GM19395 (cell line): ENCODE measurements at regions not wholly inside any gene's neighbourhood (a gene's known extent, or its start where the extent isn't known, plus 50 kb on each side); places are given as distances from the start of the nearest gene placed in this dataset.
"Not testable (repeated sequence)": the region's sequence is repeated elsewhere in the genome, so short reads cannot be mapped to it uniquely, and the experiment has no call there.

ENCODE experiments used
- ATAC-seq: cut with Tn5 transposase; IDR thresholded peaks from one replicate; pipeline ENCODE4 v1.9.1; 2021; ENCODE audit warnings: mild to moderate bottlenecking, moderate library complexity; ENCODE audit not compliant: unreplicated experiment

DNA sequence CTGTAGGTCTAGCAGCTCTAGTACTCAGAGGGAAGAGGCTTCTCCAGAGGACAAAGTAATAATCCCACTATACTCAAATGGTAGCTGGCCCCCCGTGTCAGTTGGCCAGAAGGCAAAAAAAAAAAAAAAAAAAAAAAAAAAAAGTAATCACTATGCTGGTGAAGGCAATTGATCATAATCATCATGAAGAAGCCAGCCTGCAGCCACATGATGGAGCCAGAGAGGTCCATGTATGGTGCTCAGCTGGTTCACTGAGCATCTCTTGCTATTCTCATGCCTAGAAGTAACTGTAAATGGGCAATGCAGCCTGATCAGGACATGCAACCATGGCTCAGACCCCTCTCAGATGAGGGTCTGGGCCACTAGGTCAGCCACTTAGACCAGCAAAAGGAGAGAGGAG is 378.8 kb downstream of the MED13L start:
- no peak for ATAC-seq

DNA sequence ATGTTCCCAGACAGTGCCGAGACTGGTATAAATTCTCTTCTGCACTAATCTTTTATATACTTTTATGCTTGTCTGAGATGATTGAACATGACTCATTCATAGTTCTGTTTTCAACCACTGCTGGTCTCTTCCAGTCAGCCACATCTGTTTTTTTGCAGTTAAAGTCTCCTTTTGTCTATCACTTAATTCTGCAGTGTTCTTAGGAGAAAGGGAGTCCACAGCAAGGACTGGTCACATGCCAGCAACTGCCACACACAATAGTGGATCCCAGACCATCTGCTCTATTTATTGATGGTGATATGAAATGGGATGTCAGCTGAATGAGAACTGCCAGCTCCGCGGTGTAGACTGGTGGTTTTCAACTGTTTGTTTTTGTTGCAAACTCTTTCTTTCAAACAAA is 379.8 kb downstream of the MED13L start:
- no peak for ATAC-seq

DNA sequence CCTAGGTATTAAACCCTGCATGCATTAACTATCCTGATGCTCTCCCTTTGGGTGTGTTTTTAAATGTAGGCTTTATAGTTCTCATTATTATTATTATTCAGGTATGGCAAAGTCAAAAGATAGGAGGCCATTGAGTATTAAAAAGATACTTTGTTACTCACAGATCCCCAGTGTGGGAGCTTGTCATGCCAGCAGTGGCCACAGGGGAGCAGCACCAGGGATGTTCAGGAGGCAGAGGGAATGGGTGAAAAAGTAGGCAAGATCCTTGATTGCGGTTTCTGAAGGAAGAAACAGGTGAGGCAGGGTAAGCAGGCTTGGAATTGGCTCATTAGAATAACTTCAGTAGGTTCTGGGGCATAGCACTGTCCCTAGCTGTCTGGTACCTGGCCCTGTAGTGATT is 382.2 kb downstream of the MED13L start:
- ATAC-seq = no peak

DNA sequence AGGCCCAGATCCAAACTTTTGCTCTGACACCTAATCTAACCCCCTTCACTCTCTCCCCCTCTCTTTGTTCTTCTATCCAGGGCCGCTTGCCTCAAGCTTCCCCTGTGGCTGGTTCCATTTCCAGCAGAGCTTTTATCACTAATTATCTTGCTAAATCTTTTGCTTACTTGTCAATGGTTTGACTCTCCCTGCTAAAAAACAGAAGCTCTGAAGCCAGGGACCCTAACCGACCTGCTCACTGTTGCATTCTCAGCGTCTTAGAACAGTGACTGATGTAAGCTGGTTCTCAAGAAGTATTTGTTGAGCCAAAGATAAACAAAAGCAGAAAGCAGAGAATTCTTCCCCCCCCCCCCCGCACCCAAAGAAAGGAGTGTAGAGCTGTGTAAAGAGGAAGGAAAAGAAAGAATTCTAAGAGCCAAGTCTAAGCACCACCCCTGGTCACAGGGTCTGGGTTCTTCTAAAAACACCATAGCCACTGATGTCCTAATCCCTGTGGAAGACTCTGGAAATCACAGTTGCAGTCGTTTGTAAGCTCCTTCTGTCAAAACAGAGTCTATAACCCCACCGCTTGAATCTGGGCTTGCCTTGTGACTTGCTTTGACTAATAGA is 385.8 kb downstream of the MED13L start:
- ATAC-seq = no peak

DNA sequence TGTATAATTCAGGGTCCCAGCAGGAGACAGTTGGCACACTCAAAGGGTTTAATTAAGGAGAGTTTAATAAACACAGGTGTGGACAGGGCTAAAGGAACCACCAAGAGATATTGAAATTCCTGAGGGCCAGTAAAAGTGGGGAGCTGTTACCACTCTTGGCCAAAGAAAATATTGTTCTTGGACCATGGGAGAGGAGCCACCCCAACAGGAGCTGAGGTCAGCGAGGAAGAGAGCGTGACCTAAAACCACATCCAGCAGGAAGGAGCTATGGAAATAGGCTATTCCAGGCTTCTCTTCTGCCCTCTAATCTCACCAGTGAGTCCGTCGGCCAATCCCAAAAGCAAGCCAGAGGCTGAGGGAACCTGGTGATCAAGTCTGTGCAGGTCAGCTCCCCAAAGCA is 390.8 kb downstream of the MED13L start:
- ATAC-seq = no peak

DNA sequence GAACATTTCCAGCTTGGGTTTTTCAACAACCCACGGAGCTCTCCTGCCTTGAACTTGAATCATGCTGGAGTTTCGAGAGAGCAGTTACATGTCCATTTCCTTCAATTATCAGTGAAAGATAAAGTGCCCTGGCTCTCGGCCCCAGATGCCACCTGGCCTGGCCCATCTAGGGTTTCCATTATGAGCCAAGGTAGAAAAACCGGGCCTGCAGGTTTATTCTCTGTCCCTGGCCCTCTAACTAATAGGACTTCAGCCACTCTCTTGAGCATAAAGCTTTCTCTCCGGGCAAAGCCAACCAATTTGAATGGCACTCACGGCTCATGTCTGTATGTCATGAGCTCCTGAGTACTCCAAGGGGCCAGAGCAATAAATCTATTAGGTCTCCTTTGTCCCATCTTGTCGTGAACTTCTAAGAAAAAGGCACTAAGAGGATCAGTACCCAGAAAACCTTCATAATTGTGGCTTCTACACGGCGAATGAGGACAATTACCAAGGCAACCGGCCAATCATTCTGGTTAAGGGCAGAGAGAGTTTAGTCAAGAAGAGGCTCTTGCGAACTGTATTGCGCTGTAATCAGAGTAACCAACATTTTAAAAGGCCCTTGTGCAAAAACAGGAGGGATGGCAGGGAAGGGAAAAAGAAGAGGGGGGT is 392.3 kb downstream of the MED13L start:
- no peak for ATAC-seq

DNA sequence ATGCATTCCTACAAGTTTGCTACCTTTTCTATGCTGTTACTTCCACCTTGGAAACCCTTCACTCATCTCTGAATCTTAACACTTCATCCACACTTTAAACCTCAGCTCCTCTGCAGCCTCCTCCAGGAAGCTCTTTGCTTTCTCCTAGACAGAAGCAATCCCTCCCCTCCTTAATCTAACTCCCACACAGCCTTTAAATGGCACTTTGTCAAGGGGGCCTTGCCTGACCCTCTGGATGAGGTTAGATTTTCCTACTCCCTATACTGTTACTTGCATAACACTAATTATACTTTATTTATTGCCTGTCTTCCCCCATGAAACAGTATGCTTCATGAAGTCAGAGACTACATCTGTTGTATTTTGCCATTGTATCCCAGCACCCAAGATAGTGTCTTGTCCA is 394.6 kb downstream of the MED13L start:
- no peak for ATAC-seq

DNA sequence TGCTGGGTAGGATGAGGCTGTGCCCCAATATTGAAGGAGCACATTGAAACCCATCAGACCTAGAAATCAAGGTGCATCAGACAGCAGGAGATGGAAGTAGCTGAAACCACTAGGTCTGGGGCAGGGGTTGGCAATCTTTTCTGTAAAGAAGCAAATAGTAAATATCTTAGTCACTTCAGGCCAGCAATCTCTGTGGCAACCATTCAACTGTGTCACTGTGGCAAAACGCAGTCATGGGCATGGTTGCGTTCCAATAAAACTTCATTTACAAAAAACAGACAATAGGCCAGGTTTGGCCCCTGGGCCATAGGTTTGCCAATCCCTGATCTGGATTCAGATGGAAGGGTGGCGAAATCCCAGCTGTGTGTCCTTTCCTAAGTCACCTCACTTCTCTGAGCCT is 397.3 kb downstream of the MED13L start:
- no peak for ATAC-seq

DNA sequence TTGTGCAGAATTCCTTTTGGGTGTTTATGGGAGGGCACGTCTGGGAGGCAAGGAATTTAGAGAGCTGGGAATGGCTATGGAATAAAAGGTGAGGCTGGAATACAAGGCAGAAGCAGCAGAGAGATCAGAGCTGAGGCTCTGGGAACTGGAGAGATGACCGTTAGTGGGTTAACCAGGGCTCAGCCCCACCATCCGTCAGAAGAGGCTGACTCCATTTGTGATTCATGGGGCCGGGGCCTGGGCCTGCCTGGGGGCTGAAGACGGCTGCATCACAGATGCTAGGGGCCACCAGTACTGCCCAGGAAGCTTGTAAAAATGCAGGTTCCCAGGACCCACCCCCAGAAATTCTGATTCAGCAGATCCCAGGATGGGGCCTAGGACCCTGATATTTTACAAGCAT is 398.1 kb downstream of the MED13L start:
- ATAC-seq = no peak

DNA sequence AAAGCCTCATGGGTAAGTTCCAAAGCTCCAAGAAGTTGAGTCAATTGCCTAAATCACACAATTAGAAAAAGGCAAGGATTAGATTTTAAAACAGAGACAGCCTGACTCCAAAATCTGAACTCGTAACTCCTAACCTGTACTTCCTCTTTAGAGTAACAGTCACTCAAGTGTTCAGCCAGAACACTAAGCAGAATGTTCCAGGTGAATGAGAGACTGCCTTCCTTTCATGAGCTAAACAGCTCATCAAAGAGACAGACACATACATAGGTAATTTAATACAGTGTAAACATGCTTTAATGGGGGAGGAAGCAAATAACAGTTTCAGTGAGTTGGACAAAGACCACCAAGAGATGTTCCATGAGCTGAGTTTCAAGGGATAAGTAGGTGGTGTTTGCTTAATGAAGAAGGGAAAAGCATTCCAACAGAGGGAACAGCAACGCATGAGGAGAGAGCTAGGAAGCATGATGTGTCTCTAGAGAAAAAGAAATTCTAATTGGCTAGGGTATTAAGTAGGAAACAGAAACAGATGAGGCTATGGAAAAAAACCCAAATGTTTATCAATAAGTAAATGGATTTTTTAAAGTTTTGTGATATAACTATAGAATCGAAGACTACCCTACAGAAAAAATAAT is 403.9 kb downstream of the MED13L start:
- no peak for ATAC-seq

DNA sequence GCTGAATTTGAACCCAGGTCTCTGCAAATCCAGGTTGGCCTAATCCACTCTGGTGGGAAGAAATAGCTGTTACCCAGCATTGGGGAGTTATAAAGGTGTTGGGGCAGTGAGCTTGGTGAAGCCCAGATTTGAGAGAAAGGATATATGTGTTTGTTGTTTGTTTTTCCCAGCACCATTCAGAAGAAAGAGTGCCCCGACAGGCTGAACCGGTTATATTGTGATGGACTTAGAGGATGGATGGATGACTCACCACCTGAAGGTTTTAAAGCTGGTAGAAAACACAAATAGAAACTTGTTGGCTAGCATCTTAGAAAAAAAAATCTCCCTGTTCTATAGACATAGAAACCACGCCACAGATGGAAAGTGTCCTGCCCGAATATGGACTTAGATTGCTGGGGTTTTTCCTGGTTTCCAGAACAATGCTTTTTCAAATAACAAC is 404.6 kb downstream of the MED13L start:
- no peak for ATAC-seq

DNA sequence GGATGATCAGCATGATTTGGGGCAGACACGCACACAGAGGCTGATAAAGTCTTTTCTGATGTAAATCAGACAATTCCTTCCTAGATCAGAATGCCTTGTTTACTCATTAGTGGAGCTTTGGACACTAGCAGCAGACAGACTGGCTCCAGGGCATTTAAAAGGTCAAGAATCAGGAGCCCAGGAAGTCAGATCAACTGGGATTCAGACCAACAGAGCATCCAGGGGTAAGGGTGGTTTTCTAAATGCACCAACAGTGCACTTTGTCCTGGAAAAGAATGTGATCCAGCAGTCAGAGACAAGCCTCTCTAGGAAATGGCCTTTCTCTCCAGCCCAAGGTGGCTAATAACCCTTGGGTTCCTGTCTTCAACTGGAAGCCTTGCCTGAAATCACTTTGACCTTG is 405.3 kb downstream of the MED13L start:
- no peak for ATAC-seq

DNA sequence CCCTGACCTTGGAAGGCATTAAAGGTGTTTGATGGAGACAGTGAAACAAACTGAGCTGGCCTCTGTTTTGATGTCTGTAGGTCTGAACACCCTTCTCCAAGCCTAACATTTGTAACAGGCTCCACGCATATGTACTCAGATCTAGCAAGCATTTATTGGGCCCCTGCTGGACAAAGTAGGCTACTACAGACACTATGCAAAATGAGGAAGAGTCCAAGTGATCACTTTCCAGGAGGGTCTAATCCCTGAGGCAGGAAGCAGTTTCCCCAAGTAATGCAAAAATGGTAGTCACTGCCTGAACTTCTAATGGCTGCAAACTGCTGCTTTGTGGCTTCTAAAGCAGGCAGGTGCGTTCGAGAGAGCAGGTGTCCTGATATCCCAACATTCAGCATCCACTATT is 405.8 kb downstream of the MED13L start:
- no peak for ATAC-seq

DNA sequence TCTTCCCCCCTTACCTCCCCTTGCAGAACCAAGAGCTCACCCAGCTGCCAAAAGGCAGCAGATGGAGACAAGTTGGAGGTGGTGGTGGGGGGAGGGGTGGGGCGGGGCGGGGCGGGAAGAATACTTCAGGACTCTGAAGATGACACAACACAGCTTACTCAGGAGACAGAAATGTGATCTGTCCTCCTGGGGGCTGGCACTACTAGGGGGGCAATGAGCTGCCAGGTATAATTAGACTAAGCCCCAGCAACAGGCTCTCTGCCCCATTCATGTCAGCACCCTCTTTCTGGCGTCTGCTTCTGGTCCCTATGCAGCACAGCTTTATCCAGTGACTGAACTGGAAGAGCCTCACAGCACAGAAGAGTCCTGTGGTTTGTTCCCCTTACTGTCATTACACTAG is 407.0 kb downstream of the MED13L start:
- no peak for ATAC-seq

DNA sequence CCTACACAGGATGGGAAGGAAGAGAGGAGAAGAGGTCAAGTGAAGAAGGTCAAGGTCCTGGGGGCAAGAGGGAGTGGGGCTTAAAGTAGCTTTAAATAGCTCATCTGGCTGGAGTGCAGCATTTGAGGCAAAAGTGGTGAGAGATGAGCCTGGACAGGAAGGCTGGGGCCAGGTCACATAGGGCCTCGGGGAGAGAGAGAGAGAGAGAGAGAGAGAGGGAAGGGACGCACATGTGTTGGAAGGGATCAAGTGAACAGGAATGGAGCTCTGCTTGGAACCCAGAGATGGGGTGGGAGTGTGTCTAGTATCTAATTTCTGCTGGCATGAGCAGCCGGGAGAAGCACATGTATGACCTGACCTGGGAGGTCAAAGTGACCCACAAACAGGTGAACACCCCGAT is 407.5 kb downstream of the MED13L start:
- ATAC-seq = no peak

DNA sequence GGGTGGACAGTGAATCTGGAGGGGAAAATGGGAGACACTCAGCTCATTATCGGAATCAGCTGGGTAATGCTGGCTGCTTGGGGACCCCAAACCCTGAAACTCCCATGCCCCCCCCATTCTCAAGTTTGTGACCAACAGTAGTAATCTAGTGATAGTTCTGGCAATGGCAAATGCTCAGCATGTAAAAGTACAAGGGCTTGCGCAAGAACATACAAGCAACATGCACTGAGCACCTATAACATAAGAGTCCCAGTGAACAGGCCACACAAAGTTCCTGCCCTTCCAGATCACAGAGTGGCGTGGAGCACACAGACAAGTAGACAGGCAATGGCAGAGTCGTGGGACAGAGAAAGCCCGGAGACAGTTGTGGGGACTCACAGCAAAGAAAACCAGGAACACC is 407.9 kb downstream of the MED13L start:
- ATAC-seq = no peak

DNA sequence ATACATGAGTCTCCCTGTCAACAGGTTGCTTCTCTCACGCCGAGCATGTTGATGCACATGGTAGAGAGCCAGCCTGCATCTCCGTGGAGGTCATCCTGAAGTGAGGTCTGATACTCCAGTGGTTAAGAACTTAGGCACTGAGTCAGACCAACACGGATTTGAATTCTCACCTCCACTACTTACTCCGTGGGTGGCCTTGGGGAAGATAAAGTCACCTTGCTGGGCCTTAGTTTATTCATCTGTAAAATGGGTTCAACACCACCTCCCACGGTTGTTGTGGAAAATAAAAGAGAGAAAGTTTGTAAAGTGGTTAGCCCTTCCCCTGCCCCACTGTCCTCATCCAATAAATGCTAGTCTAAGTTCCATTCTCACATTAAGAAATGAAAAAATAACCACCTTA is 408.9 kb downstream of the MED13L start:
- no peak for ATAC-seq

DNA sequence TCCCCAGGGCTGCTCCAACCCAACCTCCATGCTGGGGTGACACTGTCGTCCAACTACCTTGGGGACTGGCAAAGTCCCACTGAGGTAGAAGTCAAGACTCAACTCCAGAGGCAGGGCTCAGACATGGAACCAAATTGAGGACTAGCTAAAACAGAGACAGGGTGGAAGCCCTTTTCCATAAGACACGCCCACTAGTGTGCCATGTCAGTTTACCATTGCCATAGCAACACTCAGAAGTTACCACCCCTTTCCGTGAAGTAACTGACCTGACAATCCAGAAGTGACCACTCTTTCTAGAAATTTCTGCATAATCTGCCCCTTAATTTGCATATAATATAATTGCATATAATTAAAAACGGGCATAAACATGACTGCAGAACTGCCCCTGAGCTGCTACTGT is 409.6 kb downstream of the MED13L start:
- ATAC-seq = no peak

DNA sequence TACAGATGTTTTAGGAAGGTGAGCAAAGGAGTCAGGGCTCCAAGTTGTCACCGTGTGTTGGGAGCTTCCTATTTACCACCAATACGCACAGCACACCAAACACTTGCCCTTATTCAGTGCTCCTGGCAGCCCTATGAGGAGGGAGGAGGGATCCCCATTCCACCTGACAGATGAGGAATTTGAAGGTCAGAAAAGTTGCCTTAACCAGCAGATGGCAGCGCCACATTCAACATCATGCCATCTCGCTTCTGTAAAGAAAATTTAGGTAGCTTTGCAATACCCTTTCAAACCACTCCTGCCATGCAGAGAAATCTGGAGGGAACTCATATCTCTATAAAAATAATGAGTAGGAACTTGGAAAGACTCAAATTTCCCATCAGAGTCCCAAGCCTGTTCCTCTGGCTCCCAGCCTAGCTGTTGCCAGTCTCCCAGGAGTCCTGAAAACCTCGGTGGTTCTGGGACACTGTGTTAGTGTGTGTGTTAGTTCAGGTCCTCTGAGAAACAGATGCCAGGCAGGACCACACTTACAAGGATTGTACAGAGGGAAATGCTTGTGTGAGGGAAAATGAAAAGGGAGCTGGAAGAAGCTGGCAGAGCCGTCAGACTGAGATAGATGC is 410.5 kb downstream of the MED13L start:
- no peak for ATAC-seq

DNA sequence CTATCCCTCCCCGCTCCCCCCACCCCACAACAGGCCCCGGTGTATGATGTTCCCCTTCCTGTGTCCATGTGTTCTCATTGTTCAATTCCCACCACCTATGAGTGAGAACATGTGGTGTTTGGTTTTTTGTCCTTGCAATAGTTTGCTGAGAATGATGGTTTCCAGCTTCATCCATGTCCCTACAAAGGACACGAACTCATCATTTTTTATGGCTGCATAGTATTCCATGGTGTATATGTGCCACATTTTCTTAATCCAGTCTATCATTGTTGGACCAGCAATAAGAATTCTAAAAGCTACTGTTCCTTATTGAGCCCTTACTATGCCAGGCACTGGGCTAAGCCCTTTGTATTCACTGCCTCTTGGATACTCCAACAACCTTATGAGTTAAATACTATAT is 411.2 kb downstream of the MED13L start:
- ATAC-seq = not testable (repeated sequence)

DNA sequence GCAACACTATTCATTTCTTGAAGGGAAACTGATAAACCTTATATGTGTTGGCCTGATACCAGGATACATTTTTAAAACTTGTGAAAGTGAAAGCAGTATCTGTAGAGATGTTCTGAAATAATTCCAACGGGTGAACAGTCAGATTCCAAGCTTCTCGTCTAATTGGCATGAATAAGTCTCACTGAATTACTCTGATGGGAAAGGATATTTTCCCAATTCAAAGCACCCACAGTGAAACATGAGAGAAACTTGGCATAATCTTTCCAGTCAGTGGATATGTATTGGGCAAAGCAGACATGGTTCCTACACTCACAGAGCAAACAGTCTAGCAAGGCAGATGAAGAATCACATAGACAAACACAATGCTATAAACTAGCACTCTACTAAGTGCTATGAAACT is 413.1 kb downstream of the MED13L start:
- ATAC-seq = no peak

DNA sequence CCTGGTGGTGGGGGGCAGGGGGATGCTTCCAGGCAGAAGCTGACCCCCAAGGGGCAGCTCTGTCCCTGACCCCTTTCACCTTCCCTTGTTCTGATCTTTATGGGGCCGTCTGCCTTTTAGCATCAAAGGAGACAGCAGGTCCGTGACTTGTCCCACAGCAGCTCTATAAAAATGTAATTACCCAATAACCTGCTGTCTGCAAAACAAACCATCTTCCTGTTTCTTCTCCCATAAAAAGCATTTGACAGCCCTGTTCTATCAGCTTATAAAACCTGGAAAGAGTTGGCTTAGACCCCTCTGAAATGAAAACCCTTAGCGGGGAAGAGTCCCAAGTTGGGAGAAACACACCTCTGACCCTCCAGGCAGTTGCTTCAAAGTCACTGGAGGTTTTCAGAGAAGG is 416.9 kb downstream of the MED13L start:
- ATAC-seq = no peak
